Fibroblast of skin of left biceps (primary cell): ENCODE measurements at regions not wholly inside any gene's neighbourhood (a gene's known extent, or its start where the extent isn't known, plus 50 kb on each side); places are given as distances from the start of the nearest gene placed in this dataset.
"Not testable (repeated sequence)": the region's sequence is repeated elsewhere in the genome, so short reads cannot be mapped to it uniquely, and the experiment has no call there.

Experiments used
- DNase-seq, 2 experiments: peaks; one replicate each; pipeline ENCODE4 v3.0.0-alpha.2; 2013; ENCODE audit warnings: low read depth in 2 of 2

DNA sequence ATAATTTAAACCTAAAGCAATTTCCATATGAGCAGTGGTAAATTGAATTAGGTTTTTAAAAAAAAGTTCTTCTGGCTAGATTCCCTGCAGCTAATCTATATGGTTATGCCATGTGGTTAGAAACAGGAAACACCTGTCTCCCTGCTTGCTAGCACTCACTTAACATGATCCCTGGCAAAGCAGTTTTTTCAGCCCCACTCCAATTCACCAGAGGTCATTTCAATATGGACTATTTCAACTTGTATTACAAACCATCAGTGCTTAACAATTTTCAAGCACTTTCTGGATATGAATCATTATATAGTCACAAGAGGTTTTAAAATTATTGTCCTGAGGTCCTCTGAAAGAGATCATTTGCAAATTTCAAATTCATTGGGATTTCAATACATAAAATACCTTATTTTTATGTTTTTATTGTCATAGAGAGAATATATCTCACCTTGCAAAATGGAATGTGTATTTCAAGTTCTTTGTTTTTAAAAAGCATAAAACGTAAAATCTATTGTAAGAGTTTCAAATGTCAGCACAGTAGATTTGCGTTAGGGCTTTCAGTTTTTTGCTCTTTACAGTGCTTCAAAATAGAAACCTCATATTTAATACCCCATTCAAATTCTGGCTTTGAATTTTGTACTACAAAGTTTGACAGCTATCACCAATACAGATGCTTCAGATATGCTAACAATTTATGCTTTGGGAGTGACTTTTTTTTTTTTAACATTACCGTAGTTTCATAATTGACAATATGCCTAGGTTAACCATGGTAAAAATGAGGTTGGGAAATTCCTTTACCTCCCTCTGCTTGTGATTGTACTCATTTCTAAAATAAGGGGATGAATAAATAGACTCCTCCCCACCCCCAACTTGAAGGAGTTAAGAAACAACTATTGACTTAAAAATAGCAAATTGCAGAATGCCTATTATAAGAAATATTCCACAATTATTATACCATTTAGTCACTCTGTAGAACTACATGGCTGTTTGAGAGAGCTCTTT, 117.5 kb upstream of the HGF start:
- DNase-seq = no peak

GRCh38 chr7:81886211-81886764, 116.4 kb upstream of the HGF start:
- no peak for DNase-seq

- no peak for DNase-seq
Observed at GRCh38 chr7:81884817-81885216, 115.0 kb upstream of the HGF start.

- DNase-seq = no peak
Observed at GRCh38 chr7:81883801-81884393, 114.0 kb upstream of the HGF start.

DNA sequence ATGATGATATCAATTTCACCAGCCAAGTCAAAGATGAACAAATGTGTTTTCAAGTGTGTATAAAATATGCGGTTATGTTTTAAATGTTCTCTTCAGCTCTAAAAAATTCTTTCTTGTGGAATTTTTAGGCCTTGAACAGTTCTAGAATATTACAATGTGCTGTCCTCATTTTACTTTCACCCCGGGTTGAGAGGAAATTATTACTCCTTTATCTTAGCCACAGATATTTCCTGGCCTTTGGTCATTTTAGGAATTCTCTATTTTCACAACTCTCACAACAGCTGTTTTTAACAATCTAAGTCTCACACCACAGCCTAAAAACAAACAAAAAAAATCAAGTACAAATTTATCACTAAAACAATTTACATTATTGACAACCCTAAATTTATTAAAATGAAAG, 112.2 kb upstream of the HGF start:
- DNase-seq = peak; percentile 4 to 8

DNA sequence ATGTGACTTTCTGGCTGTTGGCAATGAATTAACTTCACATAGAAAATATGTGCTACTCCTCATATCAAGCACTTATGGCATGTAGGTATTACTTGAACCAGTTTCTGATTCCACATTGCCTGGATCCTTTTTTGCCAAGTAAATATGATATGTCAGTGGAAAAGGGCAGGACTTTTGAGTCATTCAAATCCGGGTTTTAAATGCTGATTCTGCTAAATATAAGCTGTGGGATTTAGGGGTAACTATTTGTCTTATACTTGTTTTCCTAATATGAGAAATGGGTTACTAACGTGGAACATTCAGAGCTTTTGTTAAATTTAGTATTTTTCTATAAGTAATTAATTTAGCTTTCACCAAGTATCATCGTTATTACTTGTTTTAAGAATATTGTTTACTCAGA, 108.0 kb upstream of the HGF start:
- no peak for DNase-seq

GRCh38 chr7:81873559-81873958, 103.7 kb upstream of the HGF start:
- DNase-seq = peak; percentile 8 to 10

DNA sequence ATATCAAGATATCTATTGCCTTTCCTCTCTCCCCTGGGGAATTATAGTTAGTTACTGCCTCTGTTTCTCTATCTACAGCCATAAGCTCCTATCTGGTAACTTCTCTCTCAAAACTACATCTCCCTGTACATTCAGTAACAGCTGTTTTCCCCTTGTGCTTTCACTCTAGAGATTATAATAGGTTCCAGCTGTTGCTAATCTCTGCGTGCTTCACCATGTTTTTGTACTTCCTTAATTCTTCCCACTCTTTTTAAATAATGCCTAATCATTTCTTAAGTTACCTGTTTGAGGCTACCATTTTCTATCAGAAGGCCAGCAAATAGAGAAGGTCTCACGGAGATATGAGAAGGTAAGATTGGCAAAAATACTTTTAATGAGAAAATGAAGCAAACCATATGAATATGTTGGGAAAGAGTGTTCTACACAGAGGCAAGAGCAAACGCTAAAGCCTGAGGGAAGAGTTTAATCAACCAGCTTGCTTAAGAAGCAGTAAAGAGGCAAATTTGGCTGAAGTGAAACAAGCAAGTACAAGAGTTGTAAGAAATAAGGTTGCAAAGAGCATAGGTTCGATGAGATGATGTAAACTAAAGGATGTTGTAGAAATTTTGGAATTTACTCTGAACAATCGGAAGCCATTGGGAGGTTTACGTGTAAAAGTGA, 101.9 kb upstream of the HGF start:
- DNase-seq = peak; percentile 18 to 28

DNA sequence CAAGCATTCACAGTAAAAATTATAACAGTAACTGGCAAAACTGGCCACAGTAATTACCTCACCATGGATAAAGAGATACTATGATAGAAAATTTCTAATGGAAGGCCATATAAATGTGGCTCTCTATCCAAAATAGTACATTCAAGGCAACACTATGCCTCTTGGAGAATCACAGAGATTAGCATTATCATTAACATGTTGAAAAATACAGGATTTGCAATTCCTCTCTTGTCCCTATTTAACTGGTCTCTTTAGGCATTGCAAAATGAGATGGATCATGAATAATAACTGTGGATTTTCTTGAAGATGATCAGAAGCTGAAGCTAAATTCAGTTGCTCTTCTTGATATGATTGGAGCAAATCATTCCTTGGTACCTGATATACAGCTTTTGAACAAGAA, 100.8 kb upstream of the HGF start:
- DNase-seq = no peak

DNA sequence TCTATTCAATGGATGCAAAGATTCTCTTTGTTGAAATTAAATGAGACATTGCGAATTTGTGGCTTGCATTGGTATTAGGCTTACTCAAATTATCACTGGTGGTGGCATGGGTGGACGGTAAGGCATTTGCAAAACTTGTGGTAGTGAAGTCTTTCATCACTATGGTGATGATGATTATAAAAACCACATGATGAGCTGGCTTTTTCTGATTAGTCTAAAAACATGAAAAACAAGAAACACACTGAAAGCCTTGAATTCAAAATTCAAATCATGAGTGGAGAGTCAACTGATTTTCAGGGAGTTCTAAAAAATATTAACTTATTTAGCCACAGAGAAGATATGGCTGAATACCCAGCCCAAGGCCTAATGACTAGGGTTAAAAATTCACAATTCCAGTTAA, 99.8 kb upstream of the HGF start:
- DNase-seq = no peak

DNA sequence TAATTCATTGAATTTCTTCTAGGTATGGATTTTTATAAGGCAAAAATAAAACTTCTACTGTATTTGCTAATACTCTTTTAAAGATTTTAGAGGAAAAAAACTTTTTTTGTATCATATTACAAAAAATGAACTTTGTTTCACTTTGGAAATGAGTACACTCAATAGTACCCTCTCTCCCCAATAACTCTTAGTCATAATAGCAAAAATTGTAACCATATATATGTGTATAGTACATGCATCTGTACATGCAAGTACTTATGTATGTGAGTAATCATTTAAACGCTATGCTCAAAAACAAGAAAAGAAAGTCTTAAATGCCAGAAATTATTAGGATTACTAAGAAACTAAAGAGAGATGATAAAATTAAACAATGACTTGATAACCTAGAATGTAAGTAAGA, 95.9 kb upstream of the HGF start:
- DNase-seq = no peak

GRCh38 chr7:81859433-81859832, 89.6 kb upstream of the HGF start:
- DNase-seq = no peak

DNA sequence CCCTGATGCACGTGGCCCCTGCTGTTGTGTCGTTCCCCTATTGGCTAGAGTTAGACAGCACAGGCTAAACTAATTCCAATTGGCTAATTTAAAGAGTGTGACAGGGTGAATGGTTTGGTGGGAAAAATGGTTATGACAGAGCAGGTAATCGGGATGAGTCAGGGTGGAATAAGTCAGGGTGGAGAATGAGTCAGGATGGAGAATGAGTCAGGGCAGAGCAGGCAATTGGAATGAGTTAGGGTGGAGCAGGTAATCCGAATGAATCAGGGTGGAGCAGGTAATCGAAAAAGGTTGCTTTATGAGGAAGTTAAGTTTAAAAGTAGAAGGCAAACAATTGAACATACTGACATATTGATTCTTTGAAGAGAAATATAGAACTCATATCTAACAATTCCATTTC, 89.0 kb upstream of the HGF start:
- DNase-seq = not testable (repeated sequence)

- DNase-seq = no peak
Observed at GRCh38 chr7:81857385-81857784, 87.5 kb upstream of the HGF start.

- DNase-seq = no peak
Observed at GRCh38 chr7:81854518-81854917, 84.7 kb upstream of the HGF start.

GRCh38 chr7:81852701-81853100, 82.9 kb upstream of the HGF start:
- DNase-seq = no peak

DNA sequence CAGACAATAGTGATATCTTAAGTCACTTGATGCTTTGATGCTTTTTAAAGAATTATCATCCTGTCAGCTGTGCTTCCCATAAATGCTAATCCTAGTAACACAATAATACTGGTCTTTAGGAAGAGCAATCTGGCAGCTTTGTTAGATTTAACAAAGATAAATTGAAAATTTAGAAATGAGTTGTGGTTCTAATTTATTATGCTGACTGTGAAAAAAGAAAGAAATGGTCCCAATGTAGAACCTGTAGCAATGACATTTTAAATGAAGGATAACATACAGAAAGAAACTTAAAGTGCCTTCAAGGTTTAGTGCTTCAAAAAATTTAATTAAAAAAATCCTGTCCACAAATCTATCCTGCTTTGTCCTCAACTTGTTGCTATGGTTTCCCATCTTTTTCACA, 81.6 kb upstream of the HGF start:
- DNase-seq = no peak

DNA sequence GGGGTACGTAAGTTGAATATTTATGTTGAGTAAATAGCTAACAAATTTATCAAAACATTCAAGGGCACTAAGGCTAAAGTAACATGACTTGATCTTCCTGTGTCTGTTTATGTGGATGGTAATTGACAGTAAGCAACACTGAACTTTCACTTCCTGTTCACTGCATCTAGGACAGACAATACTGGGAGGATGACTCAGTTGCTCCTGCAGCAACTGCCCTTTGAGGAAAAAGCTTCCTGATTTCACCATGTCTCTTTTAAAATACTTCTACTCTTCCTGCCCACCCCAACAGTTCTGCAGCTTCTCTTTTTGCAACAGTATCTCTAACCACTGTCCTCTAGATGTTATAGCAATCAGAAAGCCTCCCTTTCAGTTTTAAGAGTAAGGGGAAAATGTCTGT, 76.6 kb upstream of the HGF start:
- no peak for DNase-seq

- no peak for DNase-seq
Observed at GRCh38 chr7:81845744-81846241, 75.9 kb upstream of the HGF start.

DNA sequence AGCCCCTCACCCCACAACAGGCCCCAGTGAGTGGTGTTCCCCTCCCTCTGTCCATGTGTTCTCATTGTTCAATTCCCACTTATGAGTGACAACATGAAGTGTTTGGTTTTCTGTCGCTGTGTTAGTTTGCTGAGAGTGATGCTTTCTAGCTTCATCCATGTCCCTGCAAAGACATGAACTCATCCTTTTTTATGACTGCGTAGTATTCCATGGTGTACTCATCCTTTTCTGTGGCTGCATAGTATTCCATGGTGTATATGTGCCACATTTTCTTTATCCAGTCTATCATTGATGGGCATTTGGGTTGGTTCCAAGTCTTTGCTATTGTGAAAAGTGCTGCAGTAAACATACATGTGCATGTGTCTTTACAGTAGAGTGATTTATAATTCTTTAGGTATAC, 73.8 kb upstream of the HGF start:
- DNase-seq = not testable (repeated sequence)

DNA sequence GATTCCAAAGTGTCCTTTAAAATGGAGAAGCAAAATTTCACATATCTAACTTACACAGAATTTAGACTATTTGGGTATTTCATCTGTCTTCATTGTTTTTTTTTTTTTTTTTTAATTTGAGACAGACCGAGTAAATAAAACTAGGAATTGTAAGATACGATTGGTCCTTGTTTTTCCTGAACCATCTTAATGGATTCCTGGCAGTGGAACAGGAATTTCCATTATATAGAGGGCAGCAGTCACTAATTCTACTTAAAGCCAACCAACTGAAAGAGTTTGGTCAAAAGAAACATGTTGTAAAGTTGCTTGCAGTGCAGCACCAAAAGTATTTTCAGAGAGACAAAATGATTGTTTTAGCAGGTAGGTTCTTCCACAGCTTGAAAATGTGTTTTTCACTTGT, 72.5 kb upstream of the HGF start:
- no peak for DNase-seq

DNA sequence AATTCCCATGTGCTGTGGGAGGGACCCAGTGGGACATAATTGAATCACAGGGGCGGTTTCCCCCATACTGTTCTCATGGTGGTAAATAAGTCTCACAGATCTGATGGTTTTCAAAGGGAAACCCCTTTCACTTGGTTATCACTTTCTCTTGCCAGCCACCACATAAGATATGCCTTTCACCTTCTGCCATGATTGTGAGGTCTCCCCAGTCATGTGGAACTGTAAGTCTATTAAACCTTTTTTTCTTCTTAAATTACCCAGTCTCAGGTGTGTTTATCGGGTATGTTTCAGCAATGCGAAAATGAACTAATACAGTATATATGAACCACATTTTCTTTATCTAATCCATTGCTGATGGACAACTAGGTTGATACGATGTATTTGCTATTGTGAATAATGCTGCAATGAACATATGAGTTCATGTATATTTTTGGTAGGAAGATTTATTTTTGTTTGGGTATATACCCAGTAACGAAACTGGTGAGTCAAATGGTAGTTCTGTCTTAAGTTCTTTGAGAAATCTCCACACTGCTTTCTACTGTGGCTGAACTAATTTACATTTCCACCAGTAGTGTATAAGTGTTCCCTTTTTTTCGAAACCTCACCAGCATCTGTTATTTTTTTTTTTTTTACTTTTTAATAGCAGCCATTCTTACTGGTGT, 70.0 kb upstream of the HGF start:
- DNase-seq = no peak
